Fibroblast of lung (primary cell): ENCODE measurements at regions not wholly inside any gene's neighbourhood (a gene's known extent, or its start where the extent isn't known, plus 50 kb on each side); places are given as distances from the start of the nearest gene placed in this dataset.
"Not testable (repeated sequence)": the region's sequence is repeated elsewhere in the genome, so short reads cannot be mapped to it uniquely, and the experiment has no call there.

Source experiments
- DNase-seq, 2 donors: peaks; one replicate each; pipeline versions ENCODE4 v3.0.0 to v3.0.0-alpha.2; 2010; ENCODE audit warnings: low read depth in 2 of 2
- H2AFZ ChIP-seq: 2 replicates; pipeline ENCODE4 v1.5.1; 2012; ENCODE audit warnings: low read length, control low read depth, inconsistent platforms
- H3K27ac ChIP-seq: 2 replicates; pipeline ENCODE4 v1.5.1; 2011; ENCODE audit warnings: low read length, control low read depth; ENCODE audit not compliant: insufficient read depth
- H3K27me3 ChIP-seq: 2 replicates; pipeline ENCODE4 v1.5.1; 2011; ENCODE audit warnings: mild to moderate bottlenecking, low read length; ENCODE audit not compliant: control insufficient read depth, insufficient read depth
- H3K36me3 ChIP-seq: 2 replicates; pipeline ENCODE4 v1.5.1; 2011; ENCODE audit warnings: low read length; ENCODE audit not compliant: control insufficient read depth, insufficient read depth
- H3K4me1 ChIP-seq: 2 replicates; pipeline ENCODE4 v1.5.1; 2011; ENCODE audit warnings: low read length; ENCODE audit not compliant: control insufficient read depth, insufficient read depth; ENCODE audit errors: extremely low read depth
- H3K4me2 ChIP-seq: 2 replicates; pipeline ENCODE4 v1.5.1; 2011; ENCODE audit warnings: low read length, control low read depth; ENCODE audit not compliant: insufficient read depth; ENCODE audit errors: extremely low read depth
- H3K4me3 ChIP-seq, 4 experiments: fragments of 200-600 bp in 1 of 4; sonication (generic) in 1 of 4; replicated peaks in 1 of 4; 2 replicates each; pipeline ENCODE4 v1.5.1; 2011 to 2016; ENCODE audit warnings: low read length in 4 of 4, low read depth in 3 of 4, mild to moderate bottlenecking in 3 of 4, control low read depth in 2 of 4, inconsistent platforms in 1 of 4, mixed read lengths in 1 of 4; ENCODE audit not compliant: insufficient read depth in 1 of 4; ENCODE audit errors: control extremely low read depth in 1 of 4
- H3K79me2 ChIP-seq: 2 replicates; pipeline ENCODE4 v1.5.1; 2012; ENCODE audit warnings: mild to moderate bottlenecking, low read length, inconsistent platforms; ENCODE audit not compliant: control insufficient read depth, insufficient read depth
- H3K9ac ChIP-seq: 2 replicates; pipeline ENCODE4 v1.5.1; 2011; ENCODE audit warnings: mild to moderate bottlenecking, low read length, control low read depth; ENCODE audit not compliant: insufficient read depth
- H3K9me3 ChIP-seq: 2 replicates; pipeline ENCODE4 v1.5.1; 2012; ENCODE audit warnings: low read depth, low read length; ENCODE audit not compliant: control insufficient read depth, insufficient read depth
- H4K20me1 ChIP-seq: 2 replicates; pipeline ENCODE4 v1.5.1; 2011; ENCODE audit warnings: low read length; ENCODE audit not compliant: control insufficient read depth, insufficient read depth; ENCODE audit errors: extremely low read depth
- CTCF ChIP-seq, 2 donors: IDR thresholded peaks in 1 of 2; conservative IDR thresholded peaks in 1 of 2; 1 replicate in 1 of 2; 2 replicates in 1 of 2; pipeline ENCODE4 v1.5.1; 2011 to 2012; ENCODE audit warnings: low read length in 2 of 2, control low read depth in 1 of 2, inconsistent platforms in 1 of 2, low read depth in 1 of 2, mild to moderate bottlenecking in 1 of 2
- EZH2 ChIP-seq: IDR thresholded peaks from 2 replicates; pipeline ENCODE4 v1.5.1; 2012; ENCODE audit warnings: low read length, control low read depth, mild to moderate bottlenecking; ENCODE audit errors: missing control alignments

- H3K4me1 ChIP-seq, result no peaks in the 10 kb centered on the region
- H4K20me1 ChIP-seq, result no peaks in the 10 kb centered on the region
- H3K36me3 ChIP-seq, result no peaks in the 10 kb centered on the region
- H3K27me3 ChIP-seq, result peaks cover 14% of the 10 kb centered on the region
- peak overlapping the region; percentile 17 for H3K4me2 ChIP-seq
- H3K9me3 ChIP-seq, result no peaks in the 10 kb centered on the region
- H2AFZ ChIP-seq, result no peak overlapping the region
- no peak overlapping the region for H3K27ac ChIP-seq
- DNase-seq, result peak; percentile 56 to 64
- no peak overlapping the region for H3K9ac ChIP-seq
- H3K4me3 ChIP-seq, result peak overlapping the region; percentile 26 to 69 (median 48)
- H3K79me2 ChIP-seq, result no peaks in the 10 kb centered on the region
- TF ChIP-seq CTCF (conservative IDR thresholded peaks at IDR 0.05 in 1 of 2, IDR thresholded peaks at IDR 0.05 in 1 of 2; ENCODE audit: low read depth in 1 of 2, low read length in 2 of 2) (no peak), EZH2 (no peak)
These were observed 134.2 kb downstream of the TRIM27 start for GRCh38 chr6:28789553-28790083.

GRCh38 chr6:28791002-28791383 lies 132.8 kb downstream of the TRIM27 start:
- Histone ChIP-seq H3K4me2 (no peak overlapping the region), H3K27me3 (peaks cover 8% of the 10 kb centered on the region), H3K79me2 (no peaks in the 10 kb centered on the region), H3K4me1 (no peaks in the 10 kb centered on the region), H4K20me1 (no peaks in the 10 kb centered on the region), H3K27ac (no peak overlapping the region), H3K9ac (no peak overlapping the region), H2AFZ (no peak overlapping the region), H3K9me3 (no peaks in the 10 kb centered on the region), H3K36me3 (no peaks in the 10 kb centered on the region), H3K4me3 (no peak overlapping the region)
- DNase-seq, result no peak
- TF ChIP-seq CTCF (conservative IDR thresholded peaks at IDR 0.05 in 1 of 2, IDR thresholded peaks at IDR 0.05 in 1 of 2; ENCODE audit: low read depth in 1 of 2, low read length in 2 of 2), result no peak
- no peak for TF ChIP-seq EZH2

- Histone ChIP-seq H3K9me3 (no peaks in the 10 kb centered on the region), H2AFZ (peak overlapping the region; percentile 31), H3K4me3 (peak overlapping the region; percentile 32 to 55 (median 40)), H4K20me1 (no peaks in the 10 kb centered on the region), H3K4me1 (no peaks in the 10 kb centered on the region), H3K36me3 (no peaks in the 10 kb centered on the region), H3K27ac (no peak overlapping the region), H3K79me2 (no peaks in the 10 kb centered on the region), H3K4me2 (peak overlapping the region; percentile 84), H3K9ac (no peak overlapping the region), H3K27me3 (peaks cover 3% of the 10 kb centered on the region)
- DNase-seq, result peak; percentile 38 to 44
- no peak for TF ChIP-seq EZH2
- no peak for TF ChIP-seq CTCF (conservative IDR thresholded peaks at IDR 0.05 in 1 of 2, IDR thresholded peaks at IDR 0.05 in 1 of 2; ENCODE audit: low read depth in 1 of 2, low read length in 2 of 2)
These were observed 129.4 kb downstream of the TRIM27 start for GRCh38 chr6:28794175-28795002.

- DNase-seq, H2AFZ ChIP-seq, H3K4me1 ChIP-seq: not testable (repeated sequence)
These were observed 123.1 kb downstream of the TRIM27 start for GRCh38 chr6:28800647-28801046.

More at GRCh38 chr6:28800647-28801046, 123.1 kb downstream of the TRIM27 start:
- H3K4me3 ChIP-seq, H3K36me3 ChIP-seq, H3K27me3 ChIP-seq, H3K9me3 ChIP-seq, H3K4me2 ChIP-seq, H3K9ac ChIP-seq, H4K20me1 ChIP-seq, H3K79me2 ChIP-seq, H3K27ac ChIP-seq: not testable (repeated sequence)
